ENCODE measurements at regions not wholly inside any gene's neighbourhood (a gene's known extent, or its start where the extent isn't known, plus 50 kb on each side); places are given as distances from the start of the nearest gene placed in this dataset.

DNA sequence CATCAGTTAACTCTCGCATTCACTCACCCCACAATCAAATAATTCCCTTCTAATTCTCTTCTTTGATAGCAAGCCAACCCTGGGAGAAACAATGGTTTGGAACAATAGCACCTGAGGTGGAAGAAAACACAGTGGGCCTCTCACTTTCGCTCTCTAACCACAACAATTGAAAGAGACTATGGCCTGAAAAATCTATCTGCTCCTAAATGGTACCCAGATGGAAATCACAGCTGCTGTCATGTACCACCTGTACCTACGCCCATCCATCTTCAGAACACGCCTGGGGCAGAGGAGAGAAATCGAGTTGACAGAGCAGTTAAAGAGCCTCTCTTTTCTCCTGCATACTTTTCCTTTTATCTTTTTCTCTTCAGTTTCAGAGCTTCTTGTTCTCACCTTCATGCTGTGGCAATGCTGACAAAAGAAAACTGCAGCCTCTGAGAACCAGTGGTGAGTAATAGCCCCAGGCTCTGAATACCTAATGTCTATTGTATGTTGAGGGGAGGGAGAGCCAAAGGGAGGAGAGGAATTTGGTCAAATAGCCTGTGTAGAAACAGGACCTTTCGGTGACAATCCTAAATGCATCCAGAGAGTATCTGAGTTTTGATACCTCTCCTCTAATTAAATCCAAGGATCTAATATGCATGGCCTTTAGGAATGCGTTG, 57.7 kb downstream of the ZC3H11B start:
- Histone ChIP-seq H3K27ac (ENCODE audit: insufficient read depth, low read length) (no peak overlapping the region), H3K9me3 (ENCODE audit: control insufficient read depth, insufficient read depth, low read depth, low read length) (no peaks in the 10 kb centered on the region), H3K4me1 (ENCODE audit: control insufficient read depth, extremely low read depth, insufficient read depth, low read length) (no peaks in the 10 kb centered on the region), H3K79me2 (ENCODE audit: control insufficient read depth, insufficient read depth, low read length) (no peaks in the 10 kb centered on the region), H3K4me3 (replicated peaks in 1 of 4; ENCODE audit: control extremely low read depth in 1 of 4, insufficient read depth in 1 of 4, low read depth in 3 of 4, low read length in 4 of 4) (no peak overlapping the region), H3K9ac (ENCODE audit: insufficient read depth, low read length) (no peak overlapping the region), H3K27me3 (ENCODE audit: control insufficient read depth, insufficient read depth, low read length) (no peaks in the 10 kb centered on the region), H4K20me1 (ENCODE audit: control insufficient read depth, extremely low read depth, insufficient read depth, low read length) (no peaks in the 10 kb centered on the region), H2AFZ (ENCODE audit: low read length) (no peak overlapping the region), H3K4me2 (ENCODE audit: extremely low read depth, insufficient read depth, low read length) (no peak overlapping the region), H3K36me3 (ENCODE audit: control insufficient read depth, insufficient read depth, low read length) (no peaks in the 10 kb centered on the region)
- DNase-seq (ENCODE audit: low read depth in 2 of 2): peak; percentile 16 to 91
- no peak for TF ChIP-seq EZH2 (IDR thresholded peaks at IDR 0.05; ENCODE audit: low read length, missing control alignments)
- TF ChIP-seq, protein P1, sequence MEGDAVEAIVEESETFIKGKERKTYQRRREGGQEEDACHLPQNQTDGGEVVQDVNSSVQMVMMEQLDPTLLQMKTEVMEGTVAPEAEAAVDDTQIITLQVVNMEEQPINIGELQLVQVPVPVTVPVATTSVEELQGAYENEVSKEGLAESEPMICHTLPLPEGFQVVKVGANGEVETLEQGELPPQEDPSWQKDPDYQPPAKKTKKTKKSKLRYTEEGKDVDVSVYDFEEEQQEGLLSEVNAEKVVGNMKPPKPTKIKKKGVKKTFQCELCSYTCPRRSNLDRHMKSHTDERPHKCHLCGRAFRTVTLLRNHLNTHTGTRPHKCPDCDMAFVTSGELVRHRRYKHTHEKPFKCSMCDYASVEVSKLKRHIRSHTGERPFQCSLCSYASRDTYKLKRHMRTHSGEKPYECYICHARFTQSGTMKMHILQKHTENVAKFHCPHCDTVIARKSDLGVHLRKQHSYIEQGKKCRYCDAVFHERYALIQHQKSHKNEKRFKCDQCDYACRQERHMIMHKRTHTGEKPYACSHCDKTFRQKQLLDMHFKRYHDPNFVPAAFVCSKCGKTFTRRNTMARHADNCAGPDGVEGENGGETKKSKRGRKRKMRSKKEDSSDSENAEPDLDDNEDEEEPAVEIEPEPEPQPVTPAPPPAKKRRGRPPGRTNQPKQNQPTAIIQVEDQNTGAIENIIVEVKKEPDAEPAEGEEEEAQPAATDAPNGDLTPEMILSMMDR (conservative IDR thresholded peaks at IDR 0.05 in 1 of 2, IDR thresholded peaks at IDR 0.05 in 1 of 2; ENCODE audit: low read depth in 1 of 2, low read length in 2 of 2): no peak

- DNase-seq (ENCODE audit: low read depth in 2 of 2): peak in 1 of 2 donors; percentile 44
- Histone ChIP-seq H3K9ac (ENCODE audit: insufficient read depth, low read length) (no peak overlapping the region), H3K27ac (ENCODE audit: insufficient read depth, low read length) (no peak overlapping the region), H3K4me2 (ENCODE audit: extremely low read depth, insufficient read depth, low read length) (no peak overlapping the region), H2AFZ (ENCODE audit: low read length) (no peak overlapping the region), H3K79me2 (ENCODE audit: control insufficient read depth, insufficient read depth, low read length) (no peaks in the 10 kb centered on the region), H4K20me1 (ENCODE audit: control insufficient read depth, extremely low read depth, insufficient read depth, low read length) (no peaks in the 10 kb centered on the region), H3K27me3 (ENCODE audit: control insufficient read depth, insufficient read depth, low read length) (no peaks in the 10 kb centered on the region), H3K4me3 (replicated peaks in 1 of 4; ENCODE audit: control extremely low read depth in 1 of 4, insufficient read depth in 1 of 4, low read depth in 3 of 4, low read length in 4 of 4) (no peak overlapping the region), H3K4me1 (ENCODE audit: control insufficient read depth, extremely low read depth, insufficient read depth, low read length) (no peaks in the 10 kb centered on the region), H3K9me3 (ENCODE audit: control insufficient read depth, insufficient read depth, low read depth, low read length) (no peaks in the 10 kb centered on the region), H3K36me3 (ENCODE audit: control insufficient read depth, insufficient read depth, low read length) (no peaks in the 10 kb centered on the region)
- TF ChIP-seq EZH2 (IDR thresholded peaks at IDR 0.05; ENCODE audit: low read length, missing control alignments): no peak
- TF ChIP-seq, protein P1 (conservative IDR thresholded peaks at IDR 0.05 in 1 of 2, IDR thresholded peaks at IDR 0.05 in 1 of 2; ENCODE audit: low read depth in 1 of 2, low read length in 2 of 2): no peak
These were observed 58.9 kb downstream of the ZC3H11B start for GRCh38 chr1:219553934-219554502.

GRCh38 chr1:219550201-219550600, 62.7 kb downstream of the ZC3H11B start:
- DNase-seq (ENCODE audit: low read depth in 2 of 2): no peak
- no peak overlapping the region for H3K4me3 ChIP-seq (replicated peaks in 1 of 4; ENCODE audit: control extremely low read depth in 1 of 4, insufficient read depth in 1 of 4, low read depth in 3 of 4, low read length in 4 of 4)
- no peaks in the 10 kb centered on the region for H3K9me3 ChIP-seq (ENCODE audit: control insufficient read depth, insufficient read depth, low read depth, low read length)
- no peaks in the 10 kb centered on the region for H3K4me1 ChIP-seq (ENCODE audit: control insufficient read depth, extremely low read depth, insufficient read depth, low read length)
- H3K27ac ChIP-seq (ENCODE audit: insufficient read depth, low read length): no peak overlapping the region
- no peak overlapping the region for H2AFZ ChIP-seq (ENCODE audit: low read length)
- H3K79me2 ChIP-seq (ENCODE audit: control insufficient read depth, insufficient read depth, low read length): no peaks in the 10 kb centered on the region
- TF ChIP-seq, protein P1 (conservative IDR thresholded peaks at IDR 0.05 in 1 of 2, IDR thresholded peaks at IDR 0.05 in 1 of 2; ENCODE audit: low read depth in 1 of 2, low read length in 2 of 2): no peak
- no peak for TF ChIP-seq EZH2 (IDR thresholded peaks at IDR 0.05; ENCODE audit: low read length, missing control alignments)
- no peaks in the 10 kb centered on the region for H3K27me3 ChIP-seq (ENCODE audit: control insufficient read depth, insufficient read depth, low read length)
- no peak overlapping the region for H3K9ac ChIP-seq (ENCODE audit: insufficient read depth, low read length)
- H3K4me2 ChIP-seq (ENCODE audit: extremely low read depth, insufficient read depth, low read length): no peak overlapping the region
- no peaks in the 10 kb centered on the region for H3K36me3 ChIP-seq (ENCODE audit: control insufficient read depth, insufficient read depth, low read length)
- no peaks in the 10 kb centered on the region for H4K20me1 ChIP-seq (ENCODE audit: control insufficient read depth, extremely low read depth, insufficient read depth, low read length)
